K562 (cell line): ENCODE measurements at regions not wholly inside any gene's neighbourhood (a gene's known extent, or its start where the extent isn't known, plus 50 kb on each side); places are given as distances from the start of the nearest gene placed in this dataset.

ENCODE experiments used
- BCLAF1 ChIP-seq, 2 experiments: fragments of 450-650 bp in 1 of 2; IDR thresholded peaks; 2 replicates each; pipeline ENCODE4 v1.6.1; 2011 to 2017; ENCODE audit warnings: low read depth in 2 of 2, antibody characterized with exemption in 1 of 2, borderline replicate concordance in 1 of 2, low read length in 1 of 2, mild to moderate bottlenecking in 1 of 2, mixed read lengths in 1 of 2; ENCODE audit not compliant: control insufficient read depth in 1 of 2
- HMBOX1 ChIP-seq: sonication (generic); IDR thresholded peaks from 2 replicates; pipeline ENCODE4 v1.6.1; 2016
- MECOM ChIP-seq: fragments of 250-450 bp; sonication (Bioruptor Pico); IDR thresholded peaks from 2 replicates; pipeline ENCODE4 v1.8.0; 2022; ENCODE audit warnings: inconsistent platforms
- MGA ChIP-seq: fragments of 450-650 bp; IDR thresholded peaks from 2 replicates; pipeline ENCODE4 v1.6.1; 2016; ENCODE audit warnings: mild to moderate bottlenecking, moderate library complexity
- MTA3 ChIP-seq: fragments of 450-650 bp; formaldehyde crosslinking; IDR thresholded peaks from 2 replicates; pipeline ENCODE4 v1.6.1; 2017; ENCODE audit warnings: mild to moderate bottlenecking, borderline replicate concordance
- NCOA2 ChIP-seq, 2 experiments: fragments of 450-650 bp; IDR thresholded peaks; 2 replicates each; pipeline ENCODE4 v1.6.1; 2018; ENCODE audit warnings: mild to moderate bottlenecking in 2 of 2, moderate library complexity in 1 of 2; ENCODE audit not compliant: partially characterized antibody in 2 of 2
- NFXL1 ChIP-seq: fragments of 450-650 bp; formaldehyde crosslinking; IDR thresholded peaks from 2 replicates; pipeline ENCODE4 v1.4.0; 2021; ENCODE audit warnings: mild to moderate bottlenecking
- RBBP5 ChIP-seq: fragments of 200-600 bp; sonication (generic); IDR thresholded peaks from 2 replicates; pipeline ENCODE4 v1.6.1; 2012; ENCODE audit warnings: borderline replicate concordance, mild to moderate bottlenecking, low read length, control low read depth, inconsistent platforms; ENCODE audit not compliant: insufficient read depth, poor library complexity, severe bottlenecking
- TAF1 ChIP-seq: IDR thresholded peaks from 2 replicates; pipeline ENCODE4 v1.6.1; 2011; ENCODE audit warnings: mild to moderate bottlenecking, low read length, moderate library complexity; ENCODE audit not compliant: insufficient read depth, control insufficient read depth, severe bottlenecking; ENCODE audit errors: extremely low read depth
- TCF3 ChIP-seq: sonication (generic); formaldehyde crosslinking; IDR thresholded peaks from 2 replicates; pipeline ENCODE4 v1.4.0; 2020; ENCODE audit warnings: mild to moderate bottlenecking, missing genetic modification reagents
- ZNF174 ChIP-seq: fragments of 250-450 bp; sonication (Bioruptor Pico); IDR thresholded peaks from 2 replicates; pipeline ENCODE4 v1.4.0; 2020; ENCODE audit warnings: mild to moderate bottlenecking

DNA sequence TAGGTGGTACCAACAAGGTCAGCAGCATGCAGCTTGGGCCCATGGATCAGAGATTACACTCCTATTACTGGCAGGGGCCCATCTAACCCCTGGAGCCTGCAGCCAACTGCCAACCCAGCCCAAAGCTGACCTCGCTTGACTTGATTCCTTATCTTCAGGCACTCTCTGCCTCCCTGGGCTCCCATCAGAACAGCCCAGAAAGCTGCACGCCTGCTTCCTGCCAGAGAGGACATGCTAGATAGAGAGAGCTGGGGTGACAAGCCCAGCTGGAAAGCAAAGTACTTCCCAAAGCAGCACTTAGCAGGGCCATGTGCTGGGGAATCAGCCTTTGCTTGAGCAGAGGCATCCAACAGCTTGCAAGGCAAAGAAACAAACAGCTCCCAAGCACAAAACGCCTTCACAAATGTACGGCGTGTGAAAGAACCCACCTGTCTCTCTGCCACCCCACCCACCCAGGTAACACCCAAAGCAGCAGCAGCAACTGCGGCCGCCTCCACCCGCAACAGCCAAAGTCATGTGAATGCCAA is 74.2 kb upstream of the NLK start (continued):
- TF ChIP-seq MGA, result peak; percentile 74
- TF ChIP-seq HMBOX1, result peak; percentile 49; the same call in 1 of the 2 replicates
- peak; percentile 72 for TF ChIP-seq TAF1
- TF ChIP-seq MECOM (CRISPR knock-in tag), result peak; percentile 76; the same call in 1 of the 2 replicates
- TF ChIP-seq RBBP5, result peak; percentile 25
- peak in 1 of 2 experiments; percentile 68 for TF ChIP-seq NCOA2 (IDR thresholded peaks at IDR 0.05; ENCODE audit: partially characterized antibody in 2 of 2)
- TF ChIP-seq ZNF174 (CRISPR knock-in tag), result no peak
- TF ChIP-seq BCLAF1 (IDR thresholded peaks at IDR 0.05; ENCODE audit: borderline replicate concordance in 1 of 2, control insufficient read depth in 1 of 2, low read depth in 2 of 2, low read length in 1 of 2), result peak in 1 of 2 experiments; percentile 80; a peak in 1 of 4 replicates
- TF ChIP-seq TCF3 (CRISPR knock-in tag), result peak; percentile 96
- peak; percentile 64 for TF ChIP-seq MTA3
- TF ChIP-seq NFXL1, result no peak
